ENCODE measurements at regions not wholly inside any gene's neighbourhood (a gene's known extent, or its start where the extent isn't known, plus 50 kb on each side); places are given as distances from the start of the nearest gene placed in this dataset.

- no peak for DNase-seq
These were observed 110.5 kb upstream of the DOK5 start for GRCh38 chr20:54364919-54365318.

- DNase-seq, result no peak
These were observed 108.6 kb upstream of the DOK5 start for GRCh38 chr20:54366669-54367344.

GRCh38 chr20:54368570-54368969, 106.8 kb upstream of the DOK5 start:
- no peak for DNase-seq

GRCh38 chr20:54372313-54372712, 103.1 kb upstream of the DOK5 start:
- no peak for DNase-seq

GRCh38 chr20:54377992-54378773, 97.2 kb upstream of the DOK5 start:
- no peak for DNase-seq

GRCh38 chr20:54379893-54380584, 95.4 kb upstream of the DOK5 start:
- DNase-seq, result no peak

GRCh38 chr20:54382419-54382818, 93.0 kb upstream of the DOK5 start:
- no peak for DNase-seq

GRCh38 chr20:54385746-54386145, 89.6 kb upstream of the DOK5 start:
- no peak for DNase-seq

- DNase-seq, result no peak
These were observed 85.7 kb upstream of the DOK5 start for GRCh38 chr20:54389596-54390280.

GRCh38 chr20:54397292-54398140, 77.9 kb upstream of the DOK5 start:
- DNase-seq, result no peak

- DNase-seq, result no peak
These were observed 76.6 kb upstream of the DOK5 start for GRCh38 chr20:54398814-54399213.

GRCh38 chr20:54405540-54405939, 69.9 kb upstream of the DOK5 start:
- DNase-seq, result no peak

- no peak for DNase-seq
These were observed 67.9 kb upstream of the DOK5 start for GRCh38 chr20:54407459-54407858.

- no peak for DNase-seq
These were observed 59.4 kb upstream of the DOK5 start for GRCh38 chr20:54415967-54416366.

- no peak for DNase-seq
These were observed 58.6 kb upstream of the DOK5 start for GRCh38 chr20:54416770-54417169.

GRCh38 chr20:54419531-54419930, 55.9 kb upstream of the DOK5 start:
- no peak for DNase-seq
